ENCODE measurements at regions not wholly inside any gene's neighbourhood (a gene's known extent, or its start where the extent isn't known, plus 50 kb on each side); places are given as distances from the start of the nearest gene placed in this dataset.

DNA sequence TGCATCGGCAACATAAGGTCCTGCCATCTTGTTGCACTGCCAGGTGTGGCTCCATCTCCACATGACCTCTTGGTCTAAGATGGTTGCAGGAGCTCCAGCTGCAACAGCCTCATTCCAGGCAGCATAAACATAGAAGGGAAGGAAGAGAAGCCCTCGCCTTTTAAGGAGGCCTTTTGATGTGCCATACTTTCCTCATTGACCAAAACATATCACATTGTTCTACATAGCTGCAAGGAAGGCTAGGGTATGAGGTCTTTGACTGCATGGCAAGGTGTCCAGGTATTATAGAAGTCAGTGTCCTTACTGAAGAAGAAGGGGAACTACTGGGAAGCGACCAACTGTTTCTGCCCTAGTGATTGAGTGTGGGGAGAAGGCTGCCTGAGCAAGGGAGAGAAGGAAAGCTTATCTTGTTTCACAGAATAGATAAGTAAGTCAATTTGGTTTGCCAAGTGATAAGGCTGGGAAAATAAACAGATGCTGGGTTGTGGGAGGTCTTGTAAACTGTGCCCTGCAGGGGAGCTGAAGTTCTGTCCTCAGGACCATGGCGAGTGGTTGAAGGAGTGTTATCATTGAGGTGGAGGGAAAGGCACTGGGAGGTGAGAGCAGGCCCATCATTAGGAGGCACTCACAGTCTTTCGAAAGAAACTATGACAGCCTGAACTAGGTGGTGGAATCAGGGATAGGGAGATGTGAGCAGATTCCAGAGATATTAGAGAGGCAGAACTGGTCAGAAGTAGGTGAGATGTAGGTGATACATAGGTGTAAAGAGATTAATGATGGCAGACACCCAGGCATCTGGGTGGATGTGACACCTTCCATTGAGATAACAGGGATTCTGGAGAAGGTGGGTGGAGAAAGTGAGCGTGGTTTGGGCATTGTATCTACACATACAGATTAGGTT, 93.8 kb upstream of the IGF1R start:
- Mint-ChIP-seq H3K27ac (no peak overlapping the region), H3K4me3 (no peak overlapping the region), H3K27me3 (ENCODE audit: low read depth) (peaks cover 20% of the 10 kb centered on the region), H3K9me3 (no peaks in the 10 kb centered on the region), H3K36me3 (ENCODE audit: low read depth) (no peaks in the 10 kb centered on the region), H3K4me1 (no peaks in the 10 kb centered on the region)
- TF ChIP-seq, protein P1, sequence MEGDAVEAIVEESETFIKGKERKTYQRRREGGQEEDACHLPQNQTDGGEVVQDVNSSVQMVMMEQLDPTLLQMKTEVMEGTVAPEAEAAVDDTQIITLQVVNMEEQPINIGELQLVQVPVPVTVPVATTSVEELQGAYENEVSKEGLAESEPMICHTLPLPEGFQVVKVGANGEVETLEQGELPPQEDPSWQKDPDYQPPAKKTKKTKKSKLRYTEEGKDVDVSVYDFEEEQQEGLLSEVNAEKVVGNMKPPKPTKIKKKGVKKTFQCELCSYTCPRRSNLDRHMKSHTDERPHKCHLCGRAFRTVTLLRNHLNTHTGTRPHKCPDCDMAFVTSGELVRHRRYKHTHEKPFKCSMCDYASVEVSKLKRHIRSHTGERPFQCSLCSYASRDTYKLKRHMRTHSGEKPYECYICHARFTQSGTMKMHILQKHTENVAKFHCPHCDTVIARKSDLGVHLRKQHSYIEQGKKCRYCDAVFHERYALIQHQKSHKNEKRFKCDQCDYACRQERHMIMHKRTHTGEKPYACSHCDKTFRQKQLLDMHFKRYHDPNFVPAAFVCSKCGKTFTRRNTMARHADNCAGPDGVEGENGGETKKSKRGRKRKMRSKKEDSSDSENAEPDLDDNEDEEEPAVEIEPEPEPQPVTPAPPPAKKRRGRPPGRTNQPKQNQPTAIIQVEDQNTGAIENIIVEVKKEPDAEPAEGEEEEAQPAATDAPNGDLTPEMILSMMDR (IDR thresholded peaks at IDR 0.05; ENCODE audit: unreplicated experiment in 3 of 3): no peak

DNA sequence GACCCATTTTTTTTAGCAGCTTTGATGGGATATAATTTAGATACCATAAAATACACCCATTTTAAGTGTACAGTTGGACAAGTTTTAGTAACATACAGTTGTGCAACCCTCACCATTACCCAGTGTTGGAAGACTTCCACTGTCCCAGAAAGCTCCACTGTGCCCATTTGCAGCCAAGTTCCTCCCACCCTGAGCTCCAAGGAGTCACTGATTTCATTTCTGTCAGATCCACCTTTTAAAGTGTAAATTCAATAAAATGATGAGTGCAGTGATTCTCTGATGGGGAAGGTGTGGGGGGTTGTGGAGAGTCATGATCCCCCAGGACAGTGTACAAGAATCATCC, 93.2 kb upstream of the IGF1R start:
- TF ChIP-seq, protein P1 (IDR thresholded peaks at IDR 0.05; ENCODE audit: unreplicated experiment in 3 of 3): no peak
- Mint-ChIP-seq H3K4me3 (no peak overlapping the region), H3K27ac (no peak overlapping the region), H3K36me3 (ENCODE audit: low read depth) (no peaks in the 10 kb centered on the region), H3K9me3 (no peaks in the 10 kb centered on the region), H3K27me3 (ENCODE audit: low read depth) (peaks cover 22% of the 10 kb centered on the region), H3K4me1 (no peaks in the 10 kb centered on the region)

- no peaks in the 10 kb centered on the region for H3K4me1 Mint-ChIP-seq
- TF ChIP-seq, protein P1 (IDR thresholded peaks at IDR 0.05; ENCODE audit: unreplicated experiment in 3 of 3): no peak
- H3K27ac Mint-ChIP-seq: no peak overlapping the region
- H3K9me3 Mint-ChIP-seq: no peaks in the 10 kb centered on the region
- H3K27me3 Mint-ChIP-seq (ENCODE audit: low read depth): peaks cover 17% of the 10 kb centered on the region
- no peaks in the 10 kb centered on the region for H3K36me3 Mint-ChIP-seq (ENCODE audit: low read depth)
- H3K4me3 Mint-ChIP-seq: no peak overlapping the region
Measured at GRCh38 chr15:98556321-98556720, 92.0 kb upstream of the IGF1R start.

DNA sequence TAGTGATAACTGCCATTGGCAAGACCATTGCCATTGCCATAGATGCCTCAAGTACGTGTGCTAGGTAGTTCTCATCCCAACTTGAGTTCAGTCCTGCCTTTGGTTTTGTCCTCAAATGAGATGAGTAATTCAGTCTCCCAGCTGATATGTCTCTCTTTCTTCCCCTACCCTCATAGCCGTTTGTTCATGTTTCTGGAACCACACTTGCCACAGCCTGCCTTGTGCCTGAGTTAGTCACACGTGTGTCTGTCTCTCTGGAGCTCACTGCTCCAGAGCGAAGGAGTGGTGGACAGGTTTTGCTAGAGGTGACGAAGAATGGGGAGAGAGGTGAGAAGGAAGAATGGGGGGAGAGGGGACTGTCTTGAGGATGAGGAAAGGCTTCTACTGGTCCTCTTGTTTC, 88.0 kb upstream of the IGF1R start:
- H3K4me1 Mint-ChIP-seq: no peaks in the 10 kb centered on the region

DNA sequence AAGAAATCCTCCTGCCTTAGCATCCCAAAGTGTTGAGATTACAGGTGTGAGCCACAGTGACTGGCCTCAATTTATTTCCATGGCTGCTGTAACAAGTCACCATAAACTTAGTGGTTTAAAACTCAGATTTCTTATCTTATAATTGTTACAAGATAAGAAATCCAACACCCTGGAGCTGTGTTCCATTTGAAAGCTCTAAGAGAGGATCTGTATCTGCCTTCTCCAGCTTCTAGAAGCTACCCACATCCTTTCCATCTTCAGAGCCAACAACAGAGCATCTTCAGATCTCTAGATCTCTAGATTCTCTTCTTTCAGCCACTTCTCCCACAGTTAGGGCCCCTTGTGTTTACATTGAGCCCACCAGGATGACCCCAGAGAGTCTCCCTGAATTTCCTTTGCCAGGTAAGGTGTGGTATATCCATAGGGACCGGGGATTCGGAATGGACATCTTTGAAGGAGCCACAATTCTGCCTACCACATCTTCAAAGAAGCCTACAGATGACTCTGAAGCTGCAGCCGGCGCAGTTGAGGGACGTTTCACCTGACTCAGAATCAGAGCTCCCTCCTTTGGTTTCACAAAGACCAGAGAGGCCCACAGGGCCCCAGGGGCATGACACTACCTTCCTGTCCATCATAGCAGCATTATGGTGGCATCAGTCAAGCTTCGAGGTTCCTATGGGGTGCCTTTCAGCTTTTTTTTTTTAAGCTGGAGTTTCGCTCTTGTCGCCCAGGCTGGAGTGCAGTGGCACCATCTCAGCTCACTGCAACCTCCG, 87.0 kb upstream of the IGF1R start:
- TF ChIP-seq, protein P1 (IDR thresholded peaks at IDR 0.05; ENCODE audit: unreplicated experiment in 3 of 3): no peak
- Mint-ChIP-seq H3K27ac (no peak overlapping the region), H3K4me3 (no peak overlapping the region), H3K36me3 (ENCODE audit: low read depth) (no peaks in the 10 kb centered on the region), H3K4me1 (no peaks in the 10 kb centered on the region), H3K9me3 (no peaks in the 10 kb centered on the region), H3K27me3 (ENCODE audit: low read depth) (peaks cover 16% of the 10 kb centered on the region)

More for the DNA sequence above, 88.0 kb upstream of the IGF1R start:
- Mint-ChIP-seq H3K27me3 (ENCODE audit: low read depth) (peaks cover 18% of the 10 kb centered on the region), H3K27ac (no peak overlapping the region), H3K36me3 (ENCODE audit: low read depth) (no peaks in the 10 kb centered on the region), H3K4me3 (no peak overlapping the region), H3K9me3 (no peaks in the 10 kb centered on the region)
- TF ChIP-seq, protein P1 (IDR thresholded peaks at IDR 0.05; ENCODE audit: unreplicated experiment in 3 of 3): no peak

Data from nephron (organoid).